ELR (cell line): ENCODE measurements at regions not wholly inside any gene's neighbourhood (a gene's known extent, or its start where the extent isn't known, plus 50 kb on each side); places are given as distances from the start of the nearest gene placed in this dataset.
"Not testable (repeated sequence)": the region's sequence is repeated elsewhere in the genome, so short reads cannot be mapped to it uniquely, and the experiment has no call there.

ENCODE experiments used
- DNase-seq: peaks from one replicate; pipeline ENCODE4 v3.0.0-alpha.2; 2015; ENCODE audit warnings: low read depth

DNA sequence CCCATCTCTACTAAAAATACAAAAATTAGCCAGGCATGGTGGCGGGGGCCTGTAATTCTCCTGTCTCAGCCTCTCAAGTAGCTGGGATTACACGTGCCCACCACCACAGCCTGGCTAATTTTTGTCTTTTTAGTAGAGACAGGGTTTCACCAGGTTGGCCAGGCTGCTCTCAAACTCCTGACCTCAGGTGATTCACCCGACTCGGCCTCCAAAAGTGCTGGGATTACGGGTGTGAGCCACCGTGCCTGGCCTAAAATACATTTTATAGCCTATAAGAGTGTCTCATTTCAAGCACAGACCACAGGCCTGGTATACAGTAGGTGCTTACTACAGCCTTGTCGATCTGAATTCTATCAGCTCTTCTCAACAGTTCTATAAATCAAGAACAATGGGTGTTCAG is 139.5 kb upstream of the USP29 start:
- DNase-seq, result not testable (repeated sequence)

DNA sequence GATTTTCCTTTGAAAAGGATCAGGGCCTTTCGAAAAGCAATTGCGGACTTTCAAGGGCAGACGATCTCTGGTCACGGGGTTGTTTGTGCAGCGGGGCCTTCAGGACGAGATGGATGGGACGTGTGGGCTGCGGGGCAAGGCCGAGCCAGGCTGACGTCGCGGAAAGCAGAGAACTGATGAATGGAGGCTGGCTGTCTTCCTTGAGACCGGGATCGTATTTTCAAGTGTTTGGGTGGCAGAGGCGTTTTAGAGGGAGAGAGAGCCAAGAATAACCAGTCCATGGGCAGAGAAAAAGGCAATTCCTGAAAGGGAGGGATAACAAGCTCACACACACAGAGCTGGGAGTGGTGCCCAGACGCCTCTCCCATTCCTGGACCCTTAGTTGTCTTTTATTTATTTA is 138.9 kb upstream of the USP29 start:
- no peak for DNase-seq

DNA sequence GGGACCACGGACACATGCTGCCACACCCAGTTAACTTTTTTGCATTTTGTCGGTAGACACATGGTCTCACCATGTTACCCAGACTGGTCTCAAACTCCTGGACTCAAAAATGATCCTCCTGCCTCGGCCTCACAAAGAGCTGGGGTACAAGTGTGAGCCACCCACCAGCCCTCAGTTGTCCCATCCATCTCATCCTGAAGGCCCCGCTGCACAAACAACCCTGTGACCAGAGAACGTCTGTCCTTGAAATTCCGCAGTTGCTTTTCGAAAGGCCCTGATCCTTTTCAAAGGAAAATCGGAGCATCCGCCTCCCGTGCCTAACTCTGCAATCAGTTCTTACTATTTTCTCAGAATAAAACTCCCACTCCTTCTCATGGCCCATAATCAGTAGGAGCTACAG is 138.3 kb upstream of the USP29 start:
- not testable (repeated sequence) for DNase-seq

DNA sequence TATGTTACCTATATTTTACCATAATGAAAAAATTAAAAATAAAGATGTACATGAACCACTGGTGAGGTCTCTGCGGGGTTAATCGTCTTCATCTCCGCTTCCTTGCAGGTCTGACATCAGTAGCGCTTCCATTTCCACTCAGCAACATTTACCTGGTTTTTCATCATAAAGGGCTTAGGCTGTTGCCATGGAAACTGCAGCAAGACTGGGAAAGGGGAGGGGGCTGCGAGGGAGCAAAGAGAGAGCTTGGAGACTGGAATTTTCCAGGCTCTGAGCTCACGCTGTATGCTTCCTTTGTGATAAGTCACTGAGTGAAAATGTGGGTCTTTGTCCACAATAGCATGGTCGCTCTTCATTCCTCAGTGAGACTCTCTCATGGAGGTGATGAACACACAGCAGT is 136.6 kb upstream of the USP29 start:
- DNase-seq, result no peak

DNA sequence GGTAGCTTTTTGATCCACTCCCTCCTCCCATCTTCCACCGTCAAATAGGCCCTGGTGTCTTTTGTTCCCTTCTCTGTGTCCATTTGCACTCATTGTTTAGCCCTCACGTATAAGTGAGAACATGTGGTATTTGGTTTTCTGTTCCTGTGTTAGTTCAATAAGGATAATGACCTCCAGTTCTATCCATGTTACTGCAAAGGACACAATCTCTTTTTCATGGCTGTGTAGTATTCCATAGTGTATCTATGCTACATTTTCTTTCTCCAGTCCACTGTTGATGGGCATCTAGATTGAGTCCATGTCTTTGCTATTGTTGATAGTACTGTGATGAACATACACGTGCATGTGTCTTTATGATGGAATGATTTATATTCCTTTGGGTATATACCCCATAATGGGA is 136.0 kb upstream of the USP29 start:
- DNase-seq, result no peak

DNA sequence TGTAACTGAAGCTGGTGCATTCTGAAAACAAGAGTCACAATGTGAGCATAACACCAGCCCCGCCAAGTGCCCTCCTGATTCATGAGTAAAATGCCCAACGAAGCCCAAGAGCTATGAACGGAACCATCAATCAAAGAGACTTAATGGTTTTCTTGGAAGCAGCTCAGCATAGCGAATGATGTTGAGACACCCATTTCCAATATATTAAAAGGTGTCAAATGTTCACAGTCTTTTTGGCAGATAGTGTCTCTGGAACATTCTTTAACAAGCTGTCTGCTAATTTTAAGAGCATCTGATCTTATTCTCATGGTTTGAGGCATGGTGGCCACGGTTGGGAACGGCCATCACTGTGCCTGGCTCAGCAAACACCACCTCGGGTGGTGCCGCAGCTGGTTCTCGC is 133.4 kb upstream of the USP29 start:
- no peak for DNase-seq

DNA sequence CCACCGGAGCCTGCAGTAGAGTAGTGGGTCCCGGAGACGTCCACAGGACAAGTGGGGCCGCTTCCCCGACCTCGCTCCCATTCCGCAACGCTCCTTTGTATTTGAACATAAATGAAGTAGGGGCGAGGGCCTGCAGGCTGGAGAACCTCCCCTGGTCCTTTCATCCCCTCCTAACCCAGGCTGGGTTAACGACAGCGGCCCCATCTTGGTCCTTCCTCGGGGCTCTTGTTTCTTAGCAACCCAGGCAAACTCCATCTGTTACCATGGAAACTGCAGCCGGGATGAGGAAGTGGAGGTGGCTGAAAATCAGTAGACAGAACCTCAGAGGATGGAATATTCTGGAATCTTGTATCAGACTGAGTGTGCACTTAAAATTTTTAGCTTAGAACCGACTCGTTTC is 132.6 kb upstream of the USP29 start:
- DNase-seq, result no peak

DNA sequence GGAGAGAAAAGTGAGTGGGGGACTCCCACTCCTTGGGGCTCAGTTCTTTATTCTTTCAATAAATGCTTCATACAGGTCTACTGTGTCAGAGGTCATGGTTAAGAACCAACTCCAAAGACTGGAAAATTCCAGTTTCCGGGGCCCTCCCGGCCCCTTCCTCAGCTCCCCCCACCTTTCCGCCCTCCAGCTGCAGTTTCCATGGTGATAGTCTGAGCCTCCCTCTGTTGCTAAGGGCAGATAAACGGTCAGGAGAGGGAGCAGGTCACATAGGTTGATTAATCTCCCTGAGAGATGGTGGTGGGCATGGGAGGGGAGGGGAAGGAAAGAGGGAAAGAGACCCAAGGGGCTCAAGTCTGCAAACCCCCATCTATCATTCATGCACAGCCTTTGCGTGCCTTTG is 131.5 kb upstream of the USP29 start:
- no peak for DNase-seq

DNA sequence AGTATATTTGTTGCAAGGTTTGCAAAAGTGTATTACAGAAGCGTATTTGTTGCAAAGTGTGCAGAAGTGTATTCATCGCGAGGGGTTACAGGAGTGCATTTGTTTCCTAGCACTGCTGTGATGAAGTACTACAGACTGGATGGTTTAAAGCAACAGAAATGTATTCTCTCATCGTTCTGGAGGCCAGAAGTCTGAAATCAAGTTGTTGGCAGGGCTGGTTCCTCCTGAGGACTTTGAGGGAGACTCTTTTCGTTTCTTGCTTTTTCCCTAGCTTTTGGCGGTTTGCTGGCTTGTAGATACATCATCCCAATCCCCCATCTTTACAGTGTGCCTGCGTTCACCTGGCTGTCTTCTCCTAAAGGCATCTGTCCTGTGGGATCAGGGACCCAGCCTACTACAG is 127.9 kb upstream of the USP29 start:
- no peak for DNase-seq

DNA sequence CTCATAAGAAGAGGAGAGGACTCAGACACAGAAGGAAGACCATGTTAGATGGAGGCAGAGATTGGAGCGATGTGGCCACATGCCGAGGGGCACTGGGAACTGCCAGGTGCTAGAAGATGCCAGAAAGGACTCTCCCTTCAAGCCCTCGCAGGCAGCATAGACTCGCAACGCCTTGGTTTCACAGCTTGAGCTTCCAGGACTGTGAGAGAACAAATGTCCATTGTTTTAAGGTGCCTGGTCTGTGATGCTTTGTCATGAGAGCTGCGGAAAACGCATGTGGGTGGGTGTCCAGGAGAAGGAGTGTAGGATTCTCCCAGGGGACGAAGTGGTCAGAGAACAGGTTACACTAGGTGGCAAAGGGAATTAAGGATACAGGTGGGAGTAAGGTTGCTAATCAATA is 125.9 kb upstream of the USP29 start:
- no peak for DNase-seq

DNA sequence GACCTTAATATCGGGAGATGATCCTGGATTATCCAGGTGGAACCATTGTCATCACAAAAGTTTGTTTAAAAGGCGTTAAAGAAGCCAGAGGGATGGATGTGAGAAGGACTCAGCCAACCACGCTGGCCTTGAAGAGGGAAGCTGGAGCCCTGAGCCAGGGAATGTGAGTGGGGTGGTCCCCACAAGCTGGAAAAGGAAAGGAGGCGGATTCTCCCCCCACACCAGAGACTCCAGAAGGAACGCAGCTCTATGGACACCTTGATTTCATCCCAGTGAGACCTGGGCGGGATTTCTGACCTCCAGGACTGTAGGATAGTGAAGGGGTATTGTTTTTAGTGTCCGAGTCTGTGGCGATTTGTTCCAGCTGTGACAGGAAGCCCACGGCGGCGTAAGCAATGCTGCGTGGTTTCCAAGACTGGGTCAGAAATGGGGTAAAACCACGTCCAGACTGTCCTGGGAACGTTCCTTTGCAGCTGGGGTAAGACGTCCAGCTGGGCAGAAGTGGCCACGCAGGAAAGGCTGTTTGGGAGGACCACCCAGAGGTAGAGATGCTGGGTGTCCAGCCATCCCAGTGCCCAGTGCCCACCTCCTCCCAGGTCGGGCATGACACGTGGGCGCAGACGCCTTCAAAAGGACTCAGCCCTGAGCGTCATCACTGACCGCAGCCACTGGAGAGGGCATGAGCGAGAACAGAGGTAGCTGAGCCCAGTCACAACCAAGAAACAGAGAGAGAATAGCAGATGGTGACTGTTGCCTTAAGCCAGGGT is 125.4 kb upstream of the USP29 start:
- no peak for DNase-seq

DNA sequence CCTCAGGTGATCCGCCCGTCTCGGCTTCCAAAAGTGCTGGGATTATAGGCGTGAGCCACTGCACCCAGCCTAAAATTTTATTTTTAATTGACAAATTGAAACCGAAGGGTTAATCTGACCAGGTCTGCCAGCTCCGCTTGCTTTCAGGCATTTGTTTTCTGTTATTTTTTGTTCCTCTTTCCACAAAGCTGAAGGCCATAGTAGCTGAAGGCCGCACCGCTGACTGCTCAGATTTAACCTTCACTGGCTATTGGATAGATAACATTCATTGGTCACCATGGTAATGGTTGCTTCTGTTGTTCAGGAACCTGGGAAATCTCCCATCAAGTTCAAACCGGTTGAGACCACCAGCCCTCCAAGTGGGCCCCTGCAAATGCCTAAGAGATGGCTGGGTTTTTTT is 124.5 kb upstream of the USP29 start:
- DNase-seq, result no peak

DNA sequence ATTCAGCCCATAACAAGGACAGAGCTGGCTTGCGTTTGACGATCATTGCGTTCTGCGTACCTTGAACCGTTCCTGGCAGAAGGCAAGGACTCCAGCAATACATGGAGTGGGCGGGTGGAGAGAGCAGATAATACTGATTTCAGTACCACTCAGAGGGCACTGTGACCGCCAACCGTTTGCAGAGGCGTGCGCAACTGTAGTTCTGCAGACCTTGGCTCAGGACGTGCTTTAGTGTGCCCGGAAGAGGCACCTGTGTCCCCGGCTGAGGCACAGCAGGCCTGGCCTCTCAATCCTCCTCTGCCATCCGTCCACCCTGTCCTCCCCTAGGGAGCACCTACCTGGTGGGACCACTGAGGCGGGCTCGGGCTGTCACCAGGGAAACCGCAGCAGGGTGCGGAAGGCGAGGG is 117.6 kb upstream of the USP29 start:
- no peak for DNase-seq

DNA sequence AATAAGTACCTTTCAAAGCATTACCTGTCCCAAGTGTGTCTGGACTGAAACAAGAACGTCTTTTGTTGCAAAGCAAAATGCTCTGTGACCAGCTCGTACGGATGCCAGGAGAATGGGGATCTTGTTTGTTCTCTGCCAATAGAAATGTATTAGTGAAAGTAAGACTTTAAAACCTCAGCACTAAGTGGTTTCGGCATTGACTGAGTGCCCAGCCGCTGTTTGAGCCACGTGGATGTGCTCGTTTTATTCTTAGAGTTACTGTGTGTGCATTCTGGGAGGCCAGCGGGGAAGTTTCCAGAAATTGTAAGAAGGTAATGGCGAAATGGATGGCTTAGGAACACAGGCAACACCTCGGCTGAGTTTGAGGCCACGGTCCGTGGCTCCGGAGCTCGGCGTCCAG is 117.1 kb upstream of the USP29 start:
- no peak for DNase-seq

DNA sequence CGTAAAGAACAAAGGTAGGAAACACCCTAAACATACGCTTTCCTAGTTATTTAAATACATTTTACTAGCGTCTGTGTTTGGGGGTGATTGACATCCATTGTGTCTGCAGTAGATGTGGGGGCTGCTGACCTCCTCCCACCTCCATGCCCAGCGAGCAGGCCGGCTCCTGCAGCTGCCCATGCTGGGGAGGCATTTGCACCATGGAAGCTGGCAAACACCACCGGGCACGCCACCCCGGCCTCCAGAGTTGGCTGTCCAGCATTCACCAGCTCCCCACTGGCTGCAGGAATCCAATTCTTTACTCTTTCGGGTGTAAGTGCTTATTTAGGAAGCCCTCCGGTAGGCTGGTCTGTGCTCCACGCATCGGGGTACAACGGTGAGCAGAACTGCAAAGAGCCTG is 115.4 kb upstream of the USP29 start:
- DNase-seq, result no peak

DNA sequence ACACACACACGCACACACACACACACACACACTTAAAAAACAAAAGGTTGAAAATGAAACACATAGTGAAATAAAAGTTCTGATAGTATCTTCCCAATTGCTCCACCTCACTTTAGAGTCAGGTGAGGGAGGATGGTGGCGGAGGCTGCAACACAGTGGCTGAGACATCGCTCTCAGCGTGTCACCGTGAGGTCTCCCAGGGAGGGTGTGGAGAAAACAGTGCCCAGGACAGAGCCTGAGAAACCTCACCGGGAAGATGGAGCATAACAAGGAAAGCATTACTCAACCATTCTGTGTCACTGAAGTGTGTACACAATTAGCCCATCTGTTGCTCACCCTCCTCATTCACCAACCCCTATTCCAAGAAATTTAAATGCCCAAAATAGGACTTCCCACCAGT is 111.4 kb upstream of the USP29 start:
- DNase-seq, result no peak

DNA sequence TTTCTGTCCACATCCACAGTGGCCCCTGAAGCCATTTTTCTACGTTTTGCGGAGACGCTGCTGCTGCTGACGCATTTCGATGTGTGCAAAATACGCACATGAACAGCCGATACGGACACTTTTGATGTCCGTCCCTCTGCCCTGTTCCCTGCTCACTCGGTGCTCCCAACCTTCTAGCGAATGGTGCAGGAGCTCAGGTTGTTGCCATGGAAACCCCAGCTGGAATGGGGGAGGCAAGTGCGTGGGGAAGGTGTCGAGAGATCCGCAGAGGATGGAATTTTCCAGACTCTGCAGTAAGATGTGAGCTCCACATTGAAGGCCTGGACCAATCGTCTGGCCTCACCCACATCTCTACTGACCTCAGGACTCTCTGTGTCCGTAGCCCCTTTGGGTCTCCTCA is 109.2 kb upstream of the USP29 start:
- no peak for DNase-seq

DNA sequence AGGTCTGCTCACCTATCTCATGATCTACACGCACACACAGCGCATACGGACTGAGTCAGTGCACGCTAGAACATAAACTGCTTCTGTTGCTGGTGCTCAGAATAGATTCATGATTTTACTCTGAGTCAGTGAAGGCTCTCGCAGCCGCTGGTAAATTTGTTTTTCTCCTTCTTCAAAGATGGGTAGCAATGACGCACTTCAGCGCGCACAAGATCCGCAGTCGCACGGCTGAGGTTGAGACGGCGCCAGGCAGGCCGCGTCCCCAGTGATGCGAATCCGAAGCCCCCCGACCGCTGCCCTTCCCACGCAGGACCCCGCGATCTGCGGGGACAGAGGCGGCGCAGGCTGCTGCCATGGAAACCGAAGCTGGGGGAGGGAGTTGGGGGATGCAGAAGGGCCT is 103.7 kb upstream of the USP29 start:
- no peak for DNase-seq

DNA sequence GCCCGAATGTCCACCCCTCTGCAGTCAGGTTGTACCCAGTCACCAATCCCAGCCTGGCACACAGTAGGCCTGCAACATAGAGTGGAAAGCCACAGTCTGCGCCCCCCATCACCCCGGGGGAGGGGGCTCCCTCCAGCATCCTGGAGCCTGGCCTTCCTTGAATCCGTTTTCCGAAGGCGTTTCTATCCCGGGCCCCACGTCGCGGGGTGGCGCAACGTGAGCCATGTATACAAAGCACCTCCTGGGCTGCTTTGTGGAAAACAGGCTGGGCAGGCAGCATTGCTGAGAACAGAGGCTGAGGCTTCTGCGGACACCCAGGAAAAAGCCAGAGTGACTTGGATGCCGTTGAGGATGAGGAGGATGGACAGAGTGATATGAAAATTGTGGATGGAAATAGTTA is 103.3 kb upstream of the USP29 start:
- no peak for DNase-seq

DNA sequence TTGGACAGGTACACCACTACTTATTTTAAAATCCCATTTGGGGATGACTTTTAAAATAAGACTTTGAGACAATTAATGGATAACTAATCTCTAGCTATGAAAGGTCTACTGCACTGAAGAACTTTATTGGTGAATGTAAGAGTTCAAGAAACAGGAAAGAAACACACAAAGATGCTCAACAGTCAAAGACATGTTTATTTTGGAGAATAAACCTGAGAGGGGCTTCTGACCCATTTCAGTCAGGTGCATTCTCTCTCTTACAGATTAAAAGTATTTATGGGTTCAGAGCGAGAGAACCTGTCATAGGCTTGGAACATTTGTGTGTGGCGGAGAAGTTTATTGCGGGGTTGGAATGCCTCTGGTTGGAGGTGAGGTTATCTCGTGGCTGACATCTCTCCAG is 94.3 kb upstream of the USP29 start:
- no peak for DNase-seq

DNA sequence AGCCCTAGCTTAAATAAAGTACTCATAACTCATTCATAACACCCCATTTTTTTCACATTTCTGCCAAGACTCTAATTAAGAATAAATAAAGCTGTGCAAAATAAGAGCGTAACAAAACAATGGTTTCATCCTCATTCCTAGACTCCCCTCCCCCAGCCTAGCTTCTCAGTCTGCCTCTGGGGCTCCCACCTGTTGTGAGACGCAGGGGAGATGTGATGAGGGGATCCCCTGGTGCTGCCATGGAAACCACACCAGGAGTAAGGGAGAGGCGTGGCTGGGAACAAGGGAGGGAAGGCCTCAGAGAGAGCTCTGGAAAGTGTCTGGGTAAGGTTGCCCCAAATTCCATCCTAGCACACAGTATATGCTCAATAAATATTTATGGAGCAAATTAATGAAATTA is 93.3 kb upstream of the USP29 start:
- DNase-seq, result no peak

DNA sequence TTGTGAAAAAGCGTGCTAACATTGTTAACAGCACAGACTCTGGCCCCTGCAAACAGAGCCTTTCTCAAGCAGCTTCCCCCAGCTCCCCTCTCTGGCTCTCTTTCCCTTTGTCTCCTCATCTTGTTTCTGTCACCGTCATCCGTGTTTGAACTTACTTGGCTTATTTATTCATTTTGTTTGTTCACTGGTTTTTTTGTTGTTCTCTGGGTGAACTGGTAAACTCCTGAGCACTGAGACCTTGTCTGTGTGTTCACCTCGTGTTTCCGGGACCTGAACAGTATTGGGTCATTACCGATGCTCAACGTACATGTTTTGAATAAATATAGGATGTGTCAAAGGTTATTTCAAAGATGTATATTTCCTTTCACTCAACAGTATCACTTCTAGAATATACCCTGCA is 92.4 kb upstream of the USP29 start:
- DNase-seq, result no peak

DNA sequence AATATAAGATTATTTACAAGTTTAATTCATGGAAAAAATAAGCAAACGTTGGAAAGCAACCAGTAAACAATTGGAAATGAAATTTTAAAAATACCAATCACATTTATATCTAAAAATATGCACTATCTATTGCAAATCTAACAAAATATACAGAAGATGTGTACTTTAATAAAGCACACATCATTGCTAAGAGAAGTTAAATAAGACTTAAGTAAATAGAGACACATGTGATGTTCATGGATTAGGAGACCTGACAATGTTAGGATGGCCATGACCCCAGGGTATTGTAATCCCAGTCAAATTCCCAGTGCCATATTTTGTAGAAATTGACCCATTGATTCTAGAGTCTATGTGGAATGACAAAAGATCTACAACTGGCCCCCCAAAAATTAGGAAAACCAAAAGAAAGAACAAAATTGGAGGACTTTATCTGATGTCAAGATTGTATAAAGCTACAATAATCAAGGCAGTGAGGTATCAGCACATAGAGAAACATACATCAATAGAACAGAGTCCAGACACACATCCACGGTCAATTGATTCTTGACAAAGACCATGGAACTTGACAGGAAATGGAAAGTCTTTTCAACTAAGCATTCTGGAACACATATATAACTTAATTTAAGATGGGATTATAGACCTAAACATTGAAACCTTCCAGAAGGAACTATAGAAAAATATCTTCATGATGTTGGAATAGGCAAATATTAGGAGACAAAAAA is 90.8 kb upstream of the USP29 start:
- no peak for DNase-seq

DNA sequence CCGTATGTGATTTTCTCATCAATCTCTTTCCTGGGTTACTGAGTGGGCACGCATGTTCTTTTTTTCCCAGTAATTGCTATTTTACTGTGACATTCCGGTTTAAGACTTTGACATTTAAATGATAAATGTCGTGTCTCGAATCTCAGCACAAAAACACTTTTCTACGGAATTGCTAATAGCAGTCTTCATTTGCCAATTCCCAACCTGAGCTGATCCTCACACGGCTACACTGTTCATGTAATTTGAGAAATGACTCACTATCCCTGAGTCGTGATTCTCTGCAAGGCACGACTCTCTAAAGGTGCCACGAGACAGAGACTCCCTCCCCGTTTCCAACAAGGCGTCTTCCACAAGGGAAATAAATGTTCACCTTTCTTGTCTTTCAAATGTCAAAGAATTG is 88.7 kb upstream of the USP29 start:
- DNase-seq, result no peak
